ENCODE measurements at regions not wholly inside any gene's neighbourhood (a gene's known extent, or its start where the extent isn't known, plus 50 kb on each side); places are given as distances from the start of the nearest gene placed in this dataset.

GRCh38 chr6:112735129-112735528 lies 388.0 kb downstream of the RFPL4B start:
- no peak for TF ChIP-seq CTCF (conservative IDR thresholded peaks at IDR 0.05; ENCODE audit: low read depth, low read length)
- H3K4me3 ChIP-seq (ENCODE audit: low read depth, low read length), result no peak overlapping the region
- DNase-seq (ENCODE audit: low read depth), result no peak

GRCh38 chr6:112739766-112740165 lies 392.6 kb downstream of the RFPL4B start:
- no peak overlapping the region for H3K4me3 ChIP-seq (ENCODE audit: low read depth, low read length)
- TF ChIP-seq CTCF (conservative IDR thresholded peaks at IDR 0.05; ENCODE audit: low read depth, low read length), result no peak
- no peak for DNase-seq (ENCODE audit: low read depth)

- TF ChIP-seq CTCF (conservative IDR thresholded peaks at IDR 0.05; ENCODE audit: low read depth, low read length), result no peak
- no peak overlapping the region for H3K4me3 ChIP-seq (ENCODE audit: low read depth, low read length)
- no peak for DNase-seq (ENCODE audit: low read depth)
These were observed 396.2 kb downstream of the RFPL4B start for GRCh38 chr6:112743323-112743722.

DNA sequence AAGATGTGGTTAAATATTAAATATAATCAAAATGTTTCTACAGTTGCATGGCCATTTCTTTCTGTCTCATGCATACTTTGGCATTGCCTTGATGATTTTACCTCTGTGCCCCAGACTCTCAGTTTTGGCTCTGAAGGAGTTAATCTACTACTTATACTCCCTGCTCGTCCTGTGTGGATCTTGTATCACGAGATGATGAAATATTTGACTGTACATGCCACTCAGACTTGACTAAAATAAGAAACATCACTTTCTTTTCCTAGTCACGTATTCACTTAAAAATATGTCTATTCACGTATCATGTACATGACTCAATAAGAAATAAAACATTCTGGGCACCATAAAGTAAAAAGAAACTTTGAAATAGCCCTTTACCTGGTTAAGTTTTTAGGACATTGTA lies 397.7 kb downstream of the RFPL4B start:
- no peak for DNase-seq (ENCODE audit: low read depth)
- no peak overlapping the region for H3K4me3 ChIP-seq (ENCODE audit: low read depth, low read length)
- no peak for TF ChIP-seq CTCF (conservative IDR thresholded peaks at IDR 0.05; ENCODE audit: low read depth, low read length)

DNA sequence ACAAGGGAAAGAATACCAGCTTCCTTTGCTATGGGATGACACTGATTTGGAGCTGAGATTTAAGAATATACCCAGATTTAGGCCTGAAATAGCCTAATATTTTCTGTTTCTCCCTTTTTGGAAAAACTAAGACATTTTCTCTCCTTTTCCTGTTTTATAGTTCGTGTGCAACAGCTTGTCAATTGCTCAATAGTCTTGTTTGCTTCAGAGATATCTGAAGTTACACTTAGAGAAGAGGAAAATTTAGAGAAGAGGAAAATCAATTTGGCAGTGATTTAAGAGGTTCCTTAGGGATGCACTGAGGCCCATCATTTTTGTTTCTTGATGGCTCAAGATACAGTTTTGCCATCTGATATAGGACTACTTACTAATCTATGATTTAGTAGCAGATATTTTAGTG lies 398.6 kb downstream of the RFPL4B start:
- no peak for DNase-seq (ENCODE audit: low read depth)
- H3K4me3 ChIP-seq (ENCODE audit: low read depth, low read length), result no peak overlapping the region
- TF ChIP-seq CTCF (conservative IDR thresholded peaks at IDR 0.05; ENCODE audit: low read depth, low read length), result no peak

DNA sequence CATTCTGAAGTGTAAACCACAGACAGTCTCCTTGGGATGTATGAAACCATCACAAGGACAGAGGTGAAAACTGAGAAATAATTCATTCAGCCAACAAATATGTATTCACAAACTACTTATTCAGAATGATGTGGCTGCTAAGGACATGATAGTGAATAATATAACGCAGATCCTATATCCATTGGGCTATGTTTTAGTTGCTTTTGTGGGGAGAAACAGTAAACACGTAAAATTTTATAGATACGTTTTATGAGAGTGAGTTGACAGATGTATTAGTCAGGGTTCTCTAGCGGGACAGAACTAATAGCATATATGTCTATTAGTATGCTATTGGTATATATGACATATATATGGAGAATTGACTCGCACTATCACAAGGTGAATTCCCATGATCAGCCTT lies 402.5 kb downstream of the RFPL4B start:
- no peak for TF ChIP-seq CTCF (conservative IDR thresholded peaks at IDR 0.05; ENCODE audit: low read depth, low read length)
- DNase-seq (ENCODE audit: low read depth), result no peak
- H3K4me3 ChIP-seq (ENCODE audit: low read depth, low read length), result no peak overlapping the region

DNA sequence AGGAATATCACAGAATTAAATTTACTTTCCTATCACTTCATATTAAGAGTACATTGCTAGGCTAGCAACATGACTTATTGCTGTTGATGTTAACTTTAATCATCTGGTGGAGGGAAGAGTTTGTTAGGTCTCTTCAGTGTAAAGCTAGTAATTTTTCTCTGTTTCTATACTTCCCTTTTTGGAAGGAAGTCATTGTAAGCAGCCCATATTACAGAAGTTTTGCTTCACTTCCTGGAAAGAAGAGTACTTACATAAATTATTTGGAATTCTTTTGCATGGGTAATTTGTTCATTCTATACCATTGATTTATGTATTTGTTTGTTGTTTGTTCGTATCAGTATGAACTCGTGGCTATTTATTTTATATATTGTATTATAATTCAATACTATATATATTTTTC lies 405.2 kb downstream of the RFPL4B start:
- no peak for DNase-seq (ENCODE audit: low read depth)
- no peak for TF ChIP-seq CTCF (conservative IDR thresholded peaks at IDR 0.05; ENCODE audit: low read depth, low read length)
- H3K4me3 ChIP-seq (ENCODE audit: low read depth, low read length), result no peak overlapping the region
